ENCODE measurements at regions not wholly inside any gene's neighbourhood (a gene's known extent, or its start where the extent isn't known, plus 50 kb on each side); places are given as distances from the start of the nearest gene placed in this dataset.

- TF ChIP-seq RARB (CRISPR knock-in tag; IDR thresholded peaks at IDR 0.05) (no peak), ZNF565 (CRISPR knock-in tag; conservative IDR thresholded peaks at IDR 0.05; ENCODE audit: low read depth) (no peak), PPARA (CRISPR knock-in tag; IDR thresholded peaks at IDR 0.05; ENCODE audit: borderline replicate concordance) (no peak), CREB5 (CRISPR knock-in tag; IDR thresholded peaks at IDR 0.05; ENCODE audit: low read depth) (no peak), ZNF70 (CRISPR knock-in tag; IDR thresholded peaks at IDR 0.05) (no peak), ISL1 (CRISPR knock-in tag; IDR thresholded peaks at IDR 0.05) (no peak), CSDC2 (CRISPR knock-in tag; IDR thresholded peaks at IDR 0.05) (no peak), ESRRG (CRISPR knock-in tag; IDR thresholded peaks at IDR 0.05) (no peak), ZFP30 (CRISPR knock-in tag; IDR thresholded peaks at IDR 0.05) (no peak), ZFP3 (CRISPR knock-in tag; IDR thresholded peaks at IDR 0.05) (no peak)
- TF ChIP-seq, protein P1, sequence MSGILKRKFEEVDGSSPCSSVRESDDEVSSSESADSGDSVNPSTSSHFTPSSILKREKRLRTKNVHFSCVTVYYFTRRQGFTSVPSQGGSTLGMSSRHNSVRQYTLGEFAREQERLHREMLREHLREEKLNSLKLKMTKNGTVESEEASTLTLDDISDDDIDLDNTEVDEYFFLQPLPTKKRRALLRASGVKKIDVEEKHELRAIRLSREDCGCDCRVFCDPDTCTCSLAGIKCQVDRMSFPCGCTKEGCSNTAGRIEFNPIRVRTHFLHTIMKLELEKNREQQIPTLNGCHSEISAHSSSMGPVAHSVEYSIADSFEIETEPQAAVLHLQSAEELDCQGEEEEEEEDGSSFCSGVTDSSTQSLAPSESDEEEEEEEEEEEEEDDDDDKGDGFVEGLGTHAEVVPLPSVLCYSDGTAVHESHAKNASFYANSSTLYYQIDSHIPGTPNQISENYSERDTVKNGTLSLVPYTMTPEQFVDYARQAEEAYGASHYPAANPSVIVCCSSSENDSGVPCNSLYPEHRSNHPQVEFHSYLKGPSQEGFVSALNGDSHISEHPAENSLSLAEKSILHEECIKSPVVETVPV (CRISPR knock-in tag; IDR thresholded peaks at IDR 0.05) = no peak
- TF ChIP-seq, protein P2, sequence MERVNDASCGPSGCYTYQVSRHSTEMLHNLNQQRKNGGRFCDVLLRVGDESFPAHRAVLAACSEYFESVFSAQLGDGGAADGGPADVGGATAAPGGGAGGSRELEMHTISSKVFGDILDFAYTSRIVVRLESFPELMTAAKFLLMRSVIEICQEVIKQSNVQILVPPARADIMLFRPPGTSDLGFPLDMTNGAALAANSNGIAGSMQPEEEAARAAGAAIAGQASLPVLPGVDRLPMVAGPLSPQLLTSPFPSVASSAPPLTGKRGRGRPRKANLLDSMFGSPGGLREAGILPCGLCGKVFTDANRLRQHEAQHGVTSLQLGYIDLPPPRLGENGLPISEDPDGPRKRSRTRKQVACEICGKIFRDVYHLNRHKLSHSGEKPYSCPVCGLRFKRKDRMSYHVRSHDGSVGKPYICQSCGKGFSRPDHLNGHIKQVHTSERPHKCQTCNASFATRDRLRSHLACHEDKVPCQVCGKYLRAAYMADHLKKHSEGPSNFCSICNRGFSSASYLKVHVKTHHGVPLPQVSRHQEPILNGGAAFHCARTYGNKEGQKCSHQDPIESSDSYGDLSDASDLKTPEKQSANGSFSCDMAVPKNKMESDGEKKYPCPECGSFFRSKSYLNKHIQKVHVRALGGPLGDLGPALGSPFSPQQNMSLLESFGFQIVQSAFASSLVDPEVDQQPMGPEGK (CRISPR knock-in tag; IDR thresholded peaks at IDR 0.05; ENCODE audit: borderline replicate concordance) = no peak
- TF ChIP-seq, protein P3, sequence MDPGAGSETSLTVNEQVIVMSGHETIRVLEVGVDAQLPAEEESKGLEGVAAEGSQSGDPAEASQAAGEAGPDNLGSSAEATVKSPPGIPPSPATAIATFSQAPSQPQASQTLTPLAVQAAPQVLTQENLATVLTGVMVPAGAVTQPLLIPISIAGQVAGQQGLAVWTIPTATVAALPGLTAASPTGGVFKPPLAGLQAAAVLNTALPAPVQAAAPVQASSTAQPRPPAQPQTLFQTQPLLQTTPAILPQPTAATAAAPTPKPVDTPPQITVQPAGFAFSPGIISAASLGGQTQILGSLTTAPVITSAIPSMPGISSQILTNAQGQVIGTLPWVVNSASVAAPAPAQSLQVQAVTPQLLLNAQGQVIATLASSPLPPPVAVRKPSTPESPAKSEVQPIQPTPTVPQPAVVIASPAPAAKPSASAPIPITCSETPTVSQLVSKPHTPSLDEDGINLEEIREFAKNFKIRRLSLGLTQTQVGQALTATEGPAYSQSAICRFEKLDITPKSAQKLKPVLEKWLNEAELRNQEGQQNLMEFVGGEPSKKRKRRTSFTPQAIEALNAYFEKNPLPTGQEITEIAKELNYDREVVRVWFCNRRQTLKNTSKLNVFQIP (CRISPR knock-in tag; IDR thresholded peaks at IDR 0.05; ENCODE audit: borderline replicate concordance, low read depth) = no peak
These were observed 2371.1 kb downstream of the MAT2B start for GRCh38 chr5:165876538-165876937.

Measured in SK-N-SH treated with all-trans-retinoic acid at 6 μM for 48 hours (cell line).